Activated T-helper 9 cell treated with anti-CD3 and anti-CD28 coated beads, Interleukin-2, amount 50 U/mL, for 16 hours (primary cell): ENCODE measurements at regions not wholly inside any gene's neighbourhood (a gene's known extent, or its start where the extent isn't known, plus 50 kb on each side); places are given as distances from the start of the nearest gene placed in this dataset.
"Not testable (repeated sequence)": the region's sequence is repeated elsewhere in the genome, so short reads cannot be mapped to it uniquely, and the experiment has no call there.

Source experiments
- DNase-seq: peaks from one replicate; pipeline ENCODE4 v3.0.0-alpha.2; 2020; ENCODE audit warnings: low read depth

DNA sequence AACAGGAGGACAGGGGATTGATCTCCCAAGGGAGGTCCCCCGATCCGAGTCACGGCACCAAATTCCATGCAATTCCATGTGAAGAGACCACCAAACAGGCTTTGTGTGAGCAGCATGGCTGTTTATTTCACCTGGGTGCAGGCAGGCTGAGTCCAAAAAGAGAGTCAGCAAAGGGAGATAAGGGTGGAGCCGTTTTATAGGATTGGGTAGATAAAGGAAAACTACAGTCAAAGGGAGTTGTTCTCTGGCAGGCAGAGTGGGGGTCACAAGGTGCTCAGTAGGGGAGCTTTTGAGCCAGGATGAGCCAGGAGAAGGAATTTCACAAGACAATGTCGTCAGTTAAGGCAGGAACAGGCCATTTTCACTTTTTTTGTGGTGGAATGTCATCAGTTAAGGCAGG, 752.7 kb downstream of the GALC start:
- not testable (repeated sequence) for DNase-seq

- DNase-seq: no peak
Observed at GRCh38 chr14:87233806-87234384, 759.1 kb downstream of the GALC start.

DNA sequence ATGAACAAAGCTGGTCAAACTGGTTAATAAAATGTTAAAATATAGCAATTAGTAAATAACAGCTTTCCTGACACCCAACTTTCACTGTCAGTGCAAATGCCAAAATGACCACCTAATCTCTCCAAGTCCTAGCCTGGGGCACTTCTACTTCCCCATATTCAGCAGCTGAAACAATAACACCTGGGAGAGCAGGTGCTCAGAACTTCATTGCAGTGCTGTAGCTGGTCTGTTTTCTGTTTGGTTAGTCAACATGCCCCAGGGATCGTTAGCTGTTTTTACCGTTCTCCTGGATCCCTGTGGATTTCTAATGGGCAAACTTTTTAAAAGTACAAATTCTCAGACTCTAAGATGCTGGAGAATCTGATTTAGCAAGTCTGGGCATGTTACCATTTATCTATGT, 759.7 kb downstream of the GALC start:
- no peak for DNase-seq

DNA sequence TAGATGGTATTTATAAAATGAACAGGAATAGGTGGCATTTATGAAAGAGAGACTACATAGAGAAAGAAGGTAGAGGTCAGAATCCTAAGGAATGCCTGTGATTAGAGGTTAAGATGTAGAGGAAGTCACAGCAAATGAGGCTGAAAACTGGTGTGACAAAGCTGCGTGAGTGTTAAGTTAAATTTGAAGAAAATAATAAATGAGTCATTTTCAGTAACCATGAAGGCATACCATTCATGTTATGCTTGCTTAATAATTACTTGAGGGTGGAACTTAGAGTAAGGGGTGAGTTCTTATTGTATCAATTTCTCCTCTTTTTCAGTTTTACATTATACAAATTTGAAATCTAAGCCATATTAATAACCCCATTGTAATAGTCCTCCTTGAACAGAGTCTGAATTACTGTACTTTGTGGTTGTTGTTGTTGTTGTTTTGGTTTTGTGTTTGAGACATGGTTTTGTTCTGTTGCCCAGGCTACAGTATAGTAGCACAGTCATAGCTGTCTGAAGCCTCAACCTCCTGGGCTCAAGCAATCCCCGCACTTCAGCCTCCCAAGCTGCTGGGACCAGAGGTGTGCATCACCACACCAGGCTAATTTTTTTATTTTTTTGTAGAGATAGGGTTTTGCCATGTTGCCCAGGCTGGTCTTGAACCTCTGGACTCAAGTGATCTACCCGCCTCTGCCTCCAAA, 761.5 kb downstream of the GALC start:
- DNase-seq: no peak

DNA sequence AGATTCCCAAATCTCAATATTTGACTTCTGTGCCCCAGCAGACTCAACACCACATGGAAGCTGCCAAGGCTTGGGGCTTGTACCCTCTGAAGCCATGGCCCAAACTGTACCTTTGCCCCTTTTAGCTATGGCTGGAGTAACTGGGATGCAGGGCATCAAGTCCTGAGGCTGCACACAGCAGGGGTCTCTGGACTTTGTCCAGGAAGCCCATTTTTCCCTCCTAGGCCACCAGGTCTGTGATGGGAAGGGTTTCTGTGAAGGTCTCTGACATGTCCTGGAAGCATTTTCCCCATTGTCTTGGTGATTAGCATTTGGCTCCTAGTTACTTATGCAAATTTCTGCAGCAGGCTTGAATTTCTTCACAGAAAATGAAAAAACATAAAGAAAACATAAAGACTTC, 762.3 kb downstream of the GALC start:
- no peak for DNase-seq

- DNase-seq: no peak
Observed at GRCh38 chr14:87229131-87229530, 763.9 kb downstream of the GALC start.

- no peak for DNase-seq
Observed at GRCh38 chr14:87217023-87217422, 776.0 kb downstream of the GALC start.

- no peak for DNase-seq
Observed at GRCh38 chr14:87214558-87214957, 778.4 kb downstream of the GALC start.

DNA sequence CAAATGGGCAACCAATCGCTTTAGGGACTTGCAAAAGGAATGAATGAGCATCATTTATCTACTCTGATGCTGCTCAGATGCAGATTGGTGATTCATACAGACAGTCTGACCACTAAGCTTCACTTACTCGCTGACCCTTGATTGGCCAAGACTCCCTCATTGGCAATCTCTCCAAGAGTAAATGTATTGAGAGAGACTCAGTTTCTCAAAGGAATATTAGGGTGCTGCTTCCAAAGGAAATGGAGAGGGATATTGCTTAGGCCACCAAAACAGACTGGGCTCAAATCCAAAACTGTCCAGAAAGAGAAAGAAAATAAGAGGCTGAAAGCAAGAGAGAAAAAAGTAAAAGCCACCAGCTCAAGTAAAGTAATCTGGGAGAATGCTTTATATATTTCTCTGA, 785.2 kb downstream of the GALC start:
- DNase-seq: no peak

- DNase-seq: no peak
Observed at GRCh38 chr14:87205811-87206210, 787.2 kb downstream of the GALC start.

GRCh38 chr14:87203346-87203745, 789.6 kb downstream of the GALC start:
- DNase-seq: no peak

GRCh38 chr14:87199381-87199780, 793.6 kb downstream of the GALC start:
- DNase-seq: no peak

GRCh38 chr14:87196436-87196835, 796.5 kb downstream of the GALC start:
- DNase-seq: no peak

GRCh38 chr14:87187786-87188185, 805.2 kb downstream of the GALC start:
- no peak for DNase-seq

DNA sequence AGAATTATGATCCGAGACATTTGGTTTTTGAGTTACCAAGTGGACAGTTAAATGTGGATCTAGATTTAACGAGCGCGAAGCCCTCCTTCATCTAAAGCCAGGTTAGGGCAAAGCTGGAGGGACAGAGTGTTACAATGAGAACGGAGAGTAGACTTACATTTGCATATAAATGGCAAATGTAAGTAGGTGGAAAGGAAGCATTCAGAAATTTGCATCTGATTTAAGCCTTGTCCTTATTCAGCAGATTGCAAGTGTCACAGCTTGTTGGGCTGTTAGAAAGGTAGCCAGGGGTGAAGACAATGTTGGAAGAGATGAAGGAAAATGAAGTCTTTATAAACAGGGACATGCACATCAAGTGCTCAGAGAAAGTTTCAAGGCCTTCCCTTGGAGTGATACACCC, 806.2 kb downstream of the GALC start:
- no peak for DNase-seq

GRCh38 chr14:87185961-87186560, 806.9 kb downstream of the GALC start:
- DNase-seq: no peak

DNA sequence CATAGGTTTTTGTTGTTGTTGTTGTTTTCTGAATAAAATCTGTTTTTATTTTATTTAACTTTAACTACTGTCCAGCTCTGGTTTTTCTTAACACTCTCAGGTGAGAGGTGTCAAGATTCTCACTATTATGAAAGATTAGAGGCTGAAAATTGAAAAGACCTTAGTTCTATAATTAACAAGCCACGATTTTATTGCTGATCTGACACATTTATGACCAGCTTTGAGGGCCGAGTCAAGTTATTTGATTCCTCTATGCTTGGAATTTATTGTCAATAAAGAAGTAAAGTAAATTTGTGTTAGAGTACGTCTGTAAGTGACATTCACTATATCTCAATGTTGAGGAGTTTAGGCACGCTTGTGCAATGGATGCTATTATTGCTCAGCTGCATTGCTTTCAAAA, 808.8 kb downstream of the GALC start:
- DNase-seq: no peak

DNA sequence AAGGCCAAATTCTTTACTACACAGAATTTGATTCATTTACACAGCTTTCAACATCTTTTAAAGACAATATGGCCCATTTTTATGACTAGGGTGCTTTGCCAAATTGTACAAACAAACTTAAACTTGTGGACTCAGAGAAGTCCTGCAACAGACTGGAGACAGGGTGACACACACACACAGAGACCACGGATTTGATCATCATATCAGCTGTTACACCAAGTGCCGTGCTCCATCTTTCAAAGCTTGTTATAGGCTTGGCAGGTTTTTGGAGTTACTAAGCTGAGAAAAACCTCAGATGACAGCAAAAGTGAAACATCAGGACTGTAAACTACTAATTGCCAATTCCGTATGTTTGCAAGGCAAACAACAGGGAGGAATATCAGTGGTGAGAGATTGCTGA, 811.7 kb downstream of the GALC start:
- DNase-seq: no peak

DNA sequence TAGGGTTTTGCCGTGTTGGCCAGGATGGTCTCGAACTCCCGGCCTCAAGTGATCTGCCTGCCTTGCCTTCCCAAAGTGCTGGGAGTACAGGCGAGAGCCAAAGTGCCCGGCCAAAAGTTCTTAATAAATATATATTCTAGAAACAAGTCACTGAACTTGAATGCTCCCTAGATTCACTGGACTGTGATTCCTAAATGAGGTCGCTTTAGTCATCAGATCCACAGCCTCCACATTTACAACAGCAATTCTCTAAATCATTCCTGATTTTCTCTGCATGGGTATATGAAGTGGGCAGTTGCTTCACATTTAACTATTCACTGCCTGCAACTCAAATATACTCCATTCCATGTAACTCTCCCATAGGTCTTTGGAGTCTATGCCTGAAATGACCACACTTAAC, 813.0 kb downstream of the GALC start:
- no peak for DNase-seq

DNA sequence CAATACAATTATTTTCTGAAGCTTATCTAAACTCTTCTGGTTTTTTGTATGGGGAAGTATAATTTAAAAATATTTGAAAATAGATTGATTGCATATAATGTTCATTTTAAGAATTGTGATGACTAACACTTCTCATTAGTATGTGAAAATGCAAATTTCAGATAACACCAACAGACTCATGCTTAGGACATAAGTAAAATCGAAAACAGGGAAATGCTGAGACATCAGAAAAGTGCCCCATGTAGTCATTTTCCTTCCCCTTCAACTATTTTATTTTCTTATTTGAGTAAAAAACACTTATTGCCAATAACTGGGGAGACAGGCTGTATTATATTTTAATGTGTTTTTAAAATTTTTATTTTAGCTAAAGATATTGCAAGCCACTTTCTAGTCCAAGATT, 814.7 kb downstream of the GALC start:
- no peak for DNase-seq

DNA sequence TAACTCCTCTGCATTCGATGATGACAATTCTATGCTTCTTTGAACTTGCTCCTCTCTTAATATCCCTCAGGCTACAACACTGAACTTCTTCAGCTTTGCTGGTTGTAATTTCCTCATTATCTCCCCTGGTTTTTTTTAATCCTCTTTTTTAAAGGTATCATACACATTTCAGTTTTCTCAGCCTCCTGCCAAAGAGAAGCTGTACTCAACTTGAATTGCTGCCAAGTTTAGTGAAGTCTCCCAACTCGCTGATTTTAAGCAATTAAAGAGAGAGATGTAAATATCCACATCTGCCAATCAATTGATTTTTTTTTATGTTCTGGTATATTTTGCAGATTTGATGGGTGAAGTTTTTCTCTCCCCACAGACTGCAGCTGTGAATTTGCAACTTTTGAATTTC, 817.8 kb downstream of the GALC start:
- DNase-seq: no peak

- no peak for DNase-seq
Observed at GRCh38 chr14:87171141-87171540, 821.8 kb downstream of the GALC start.

DNA sequence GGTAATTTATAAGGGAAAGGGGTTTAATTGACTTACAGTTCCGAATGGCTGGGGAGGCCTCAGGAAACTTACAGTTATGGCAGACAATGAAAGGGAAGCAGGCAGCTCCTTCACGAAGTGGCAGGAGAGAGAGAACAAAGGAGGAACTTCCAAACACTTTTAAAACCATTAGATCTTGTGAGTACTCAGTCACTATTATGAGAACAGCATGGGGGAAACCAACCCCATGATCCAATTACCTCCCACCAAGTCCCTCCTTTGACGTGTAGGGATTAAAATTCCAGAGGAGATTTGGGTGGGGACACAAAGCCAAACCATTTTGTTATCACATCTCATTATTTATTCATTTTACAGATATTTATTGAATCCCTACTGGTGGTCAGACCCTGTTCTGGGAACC, 822.8 kb downstream of the GALC start:
- DNase-seq: no peak

GRCh38 chr14:87169362-87169761, 823.6 kb downstream of the GALC start:
- DNase-seq: no peak
